ENCODE measurements at regions not wholly inside any gene's neighbourhood (a gene's known extent, or its start where the extent isn't known, plus 50 kb on each side); places are given as distances from the start of the nearest gene placed in this dataset.

- H3K27ac ChIP-seq: no peak overlapping the region
- H3K79me2 ChIP-seq (ENCODE audit: insufficient read depth): no peaks in the 10 kb centered on the region
- no peaks in the 10 kb centered on the region for H3K4me1 ChIP-seq (ENCODE audit: insufficient read depth)
- no peaks in the 10 kb centered on the region for H3K9me3 ChIP-seq (ENCODE audit: low read depth)
- no peaks in the 10 kb centered on the region for H3F3A ChIP-seq (ENCODE audit: insufficient read depth)
- no peak overlapping the region for H3K4me2 ChIP-seq (ENCODE audit: unreplicated experiment)
- in situ Hi-C loops (cut with MboI): no loop called here
- H3K9ac ChIP-seq: no peak overlapping the region
- 39 to 42% methylated on average over 6 of the region's 6 CpGs for WGBS, 2 experiments (ENCODE audit: low coverage in 1 of 2, low lambda C conversion rate in 2 of 2, missing lambda C conversion rate in 2 of 2)
- no peaks in the 10 kb centered on the region for H3K36me3 ChIP-seq (ENCODE audit: low read depth)
- no peaks in the 10 kb centered on the region for H4K20me1 ChIP-seq (ENCODE audit: insufficient read depth)
- TF ChIP-seq EZH2 (IDR thresholded peaks at IDR 0.05; ENCODE audit: insufficient read depth, poor library complexity, severe bottlenecking): no peak
- no peak for TF ChIP-seq EZH2phosphoT487 (IDR thresholded peaks at IDR 0.05; ENCODE audit: insufficient read depth, low read depth)
- no peak overlapping the region for H3K4me3 ChIP-seq
- no peak for DNase-seq
- H2AFZ ChIP-seq: no peak overlapping the region
- H3K9me2 ChIP-seq (ENCODE audit: insufficient read depth): no peaks in the 10 kb centered on the region
- H3K27me3 ChIP-seq (replicated peaks; ENCODE audit: insufficient read depth): no peaks in the 10 kb centered on the region
Observed at GRCh38 chr10:130739016-130739756, 572.3 kb downstream of the TCERG1L start.

- Histone ChIP-seq H3K79me2 (ENCODE audit: insufficient read depth) (no peaks in the 10 kb centered on the region), H3K27ac (no peak overlapping the region), H3K9ac (no peak overlapping the region), H3K36me3 (ENCODE audit: low read depth) (no peaks in the 10 kb centered on the region), H3K4me1 (ENCODE audit: insufficient read depth) (no peaks in the 10 kb centered on the region), H3K9me2 (ENCODE audit: insufficient read depth) (no peaks in the 10 kb centered on the region), H2AFZ (no peak overlapping the region), H4K20me1 (ENCODE audit: insufficient read depth) (no peaks in the 10 kb centered on the region), H3K9me3 (ENCODE audit: low read depth) (no peaks in the 10 kb centered on the region), H3K27me3 (replicated peaks; ENCODE audit: insufficient read depth) (no peaks in the 10 kb centered on the region), H3K4me3 (no peak overlapping the region), H3F3A (ENCODE audit: insufficient read depth) (no peaks in the 10 kb centered on the region), H3K4me2 (ENCODE audit: unreplicated experiment) (no peak overlapping the region)
- no peak for DNase-seq
- 38 to 41% methylated on average over 9 of the region's 9 CpGs for WGBS, 2 experiments (ENCODE audit: low coverage in 1 of 2, low lambda C conversion rate in 2 of 2, missing lambda C conversion rate in 2 of 2)
- TF ChIP-seq EZH2phosphoT487 (IDR thresholded peaks at IDR 0.05; ENCODE audit: insufficient read depth, low read depth) (no peak), EZH2 (IDR thresholded peaks at IDR 0.05; ENCODE audit: insufficient read depth, poor library complexity, severe bottlenecking) (no peak)
- in situ Hi-C loops (cut with MboI): no loop called here
Observed at GRCh38 chr10:130739757-130740145, 571.8 kb downstream of the TCERG1L start.

- no peak for TF ChIP-seq EZH2 (IDR thresholded peaks at IDR 0.05; ENCODE audit: insufficient read depth, poor library complexity, severe bottlenecking)
- no peak for TF ChIP-seq EZH2phosphoT487 (IDR thresholded peaks at IDR 0.05; ENCODE audit: insufficient read depth, low read depth)
- Histone ChIP-seq H3K27ac (no peak overlapping the region), H3K79me2 (ENCODE audit: insufficient read depth) (no peaks in the 10 kb centered on the region), H4K20me1 (ENCODE audit: insufficient read depth) (no peaks in the 10 kb centered on the region), H3K27me3 (replicated peaks; ENCODE audit: insufficient read depth) (no peaks in the 10 kb centered on the region), H3K9ac (no peak overlapping the region), H3K36me3 (ENCODE audit: low read depth) (no peaks in the 10 kb centered on the region), H3K4me3 (no peak overlapping the region), H3K4me1 (ENCODE audit: insufficient read depth) (no peaks in the 10 kb centered on the region), H2AFZ (no peak overlapping the region), H3K9me3 (ENCODE audit: low read depth) (no peaks in the 10 kb centered on the region), H3K9me2 (ENCODE audit: insufficient read depth) (no peaks in the 10 kb centered on the region), H3K4me2 (ENCODE audit: unreplicated experiment) (no peak overlapping the region), H3F3A (ENCODE audit: insufficient read depth) (no peaks in the 10 kb centered on the region)
- no peak for DNase-seq
- in situ Hi-C loops (cut with MboI): no loop called here
- 16 to 21% methylated on average over 11 of the region's 11 CpGs for WGBS, 2 experiments (ENCODE audit: low coverage in 1 of 2, low lambda C conversion rate in 2 of 2, missing lambda C conversion rate in 2 of 2)
Observed at GRCh38 chr10:130740166-130740565, 571.4 kb downstream of the TCERG1L start.

- no peak overlapping the region for H3K4me2 ChIP-seq (ENCODE audit: unreplicated experiment)
- TF ChIP-seq EZH2 (IDR thresholded peaks at IDR 0.05; ENCODE audit: insufficient read depth, poor library complexity, severe bottlenecking) (no peak), EZH2phosphoT487 (IDR thresholded peaks at IDR 0.05; ENCODE audit: insufficient read depth, low read depth) (no peak)
- H3K27me3 ChIP-seq (replicated peaks; ENCODE audit: insufficient read depth): no peaks in the 10 kb centered on the region
- no peaks in the 10 kb centered on the region for H3K36me3 ChIP-seq (ENCODE audit: low read depth)
- H3K4me3 ChIP-seq: no peak overlapping the region
- H4K20me1 ChIP-seq (ENCODE audit: insufficient read depth): no peaks in the 10 kb centered on the region
- H3K9me2 ChIP-seq (ENCODE audit: insufficient read depth): no peaks in the 10 kb centered on the region
- no peaks in the 10 kb centered on the region for H3K4me1 ChIP-seq (ENCODE audit: insufficient read depth)
- H3K27ac ChIP-seq: no peak overlapping the region
- in situ Hi-C loops (cut with MboI): no loop called here
- no peak for DNase-seq
- no peaks in the 10 kb centered on the region for H3K9me3 ChIP-seq (ENCODE audit: low read depth)
- no peaks in the 10 kb centered on the region for H3F3A ChIP-seq (ENCODE audit: insufficient read depth)
- H3K9ac ChIP-seq: no peak overlapping the region
- 2 to 3% methylated on average over 20 of the region's 20 CpGs for WGBS, 2 experiments (ENCODE audit: low coverage in 1 of 2, low lambda C conversion rate in 2 of 2, missing lambda C conversion rate in 2 of 2)
- H2AFZ ChIP-seq: no peak overlapping the region
- no peaks in the 10 kb centered on the region for H3K79me2 ChIP-seq (ENCODE audit: insufficient read depth)
Observed at GRCh38 chr10:130740915-130741750, 570.4 kb downstream of the TCERG1L start.

All from GM23248 (cell line).